HFF-Myc (cell line): ENCODE measurements at regions not wholly inside any gene's neighbourhood (a gene's known extent, or its start where the extent isn't known, plus 50 kb on each side); places are given as distances from the start of the nearest gene placed in this dataset.

Experiments
- DNase-seq: peaks from one replicate; pipeline ENCODE4 v3.0.0-alpha.2; 2011; ENCODE audit warnings: low read depth; ENCODE audit errors: extremely low read depth
- H3K4me3 ChIP-seq: replicated peaks from 2 replicates; pipeline ENCODE4 v1.5.1; 2011; ENCODE audit warnings: low read depth, mild to moderate bottlenecking, control low read depth, low read length
- TF ChIP-seq, protein P1 (sequence below): IDR thresholded peaks from 2 replicates; pipeline ENCODE4 v1.5.1; 2012; ENCODE audit warnings: mild to moderate bottlenecking, low read depth, low read length, control low read depth; ENCODE audit errors: missing control alignments

DNA sequence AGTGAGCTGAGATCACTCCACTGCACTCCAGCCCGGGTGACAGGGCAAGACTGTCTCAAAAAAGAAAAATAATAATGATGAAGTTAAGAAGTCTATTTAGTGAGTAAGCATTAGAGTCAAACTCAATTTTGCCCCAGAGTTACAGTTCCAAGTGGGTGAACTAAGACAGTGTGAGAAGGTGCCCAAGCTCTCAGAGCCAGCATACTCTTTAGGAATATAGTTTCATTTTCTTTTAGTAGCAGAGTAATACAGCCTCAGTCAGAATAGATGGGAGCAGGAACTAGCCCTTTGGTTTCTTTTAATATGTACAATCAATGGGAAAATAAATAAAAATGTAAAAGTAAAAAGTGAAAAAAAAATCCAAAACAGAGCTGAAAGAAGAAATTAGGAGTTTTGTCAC is 87.0 kb upstream of the ADGRF1 start:
- no peak overlapping the region for H3K4me3 ChIP-seq
- TF ChIP-seq, protein P1, sequence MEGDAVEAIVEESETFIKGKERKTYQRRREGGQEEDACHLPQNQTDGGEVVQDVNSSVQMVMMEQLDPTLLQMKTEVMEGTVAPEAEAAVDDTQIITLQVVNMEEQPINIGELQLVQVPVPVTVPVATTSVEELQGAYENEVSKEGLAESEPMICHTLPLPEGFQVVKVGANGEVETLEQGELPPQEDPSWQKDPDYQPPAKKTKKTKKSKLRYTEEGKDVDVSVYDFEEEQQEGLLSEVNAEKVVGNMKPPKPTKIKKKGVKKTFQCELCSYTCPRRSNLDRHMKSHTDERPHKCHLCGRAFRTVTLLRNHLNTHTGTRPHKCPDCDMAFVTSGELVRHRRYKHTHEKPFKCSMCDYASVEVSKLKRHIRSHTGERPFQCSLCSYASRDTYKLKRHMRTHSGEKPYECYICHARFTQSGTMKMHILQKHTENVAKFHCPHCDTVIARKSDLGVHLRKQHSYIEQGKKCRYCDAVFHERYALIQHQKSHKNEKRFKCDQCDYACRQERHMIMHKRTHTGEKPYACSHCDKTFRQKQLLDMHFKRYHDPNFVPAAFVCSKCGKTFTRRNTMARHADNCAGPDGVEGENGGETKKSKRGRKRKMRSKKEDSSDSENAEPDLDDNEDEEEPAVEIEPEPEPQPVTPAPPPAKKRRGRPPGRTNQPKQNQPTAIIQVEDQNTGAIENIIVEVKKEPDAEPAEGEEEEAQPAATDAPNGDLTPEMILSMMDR: no peak
- no peak for DNase-seq

DNA sequence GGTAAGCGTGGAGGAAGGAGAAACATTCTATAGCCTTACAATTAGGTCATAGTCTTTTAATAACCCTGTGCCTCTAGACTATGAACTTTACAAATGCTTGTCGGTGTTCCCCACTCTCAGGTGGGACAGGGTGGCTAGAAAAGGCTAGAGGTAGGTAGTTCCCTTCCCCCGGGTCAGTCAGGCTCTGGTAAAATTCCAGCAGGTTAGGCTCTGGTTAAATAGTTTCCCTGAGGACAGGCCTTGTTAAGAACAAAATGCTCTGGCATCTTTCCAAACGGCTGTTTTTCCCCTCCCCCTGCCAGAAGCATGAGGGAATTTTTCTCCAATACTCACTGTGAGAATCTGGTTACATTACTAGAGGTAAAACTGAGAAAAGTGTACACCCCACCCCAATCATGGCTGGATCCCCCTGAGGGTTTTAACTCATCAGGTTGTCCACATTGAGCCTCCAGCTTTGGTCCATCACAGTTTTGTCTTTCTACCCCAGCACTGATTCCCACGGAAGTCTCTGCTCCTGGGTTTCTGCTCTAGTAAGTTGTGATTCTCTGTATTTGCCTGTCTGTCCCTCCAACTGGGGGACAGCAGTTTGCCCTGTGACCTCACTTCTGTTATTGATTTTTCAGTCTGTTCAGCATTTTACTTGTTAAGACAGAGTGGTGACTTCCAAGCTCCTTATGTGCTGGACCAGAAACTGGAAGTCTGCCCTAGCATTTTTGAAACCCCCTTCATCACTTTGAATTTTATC is 84.7 kb upstream of the ADGRF1 start:
- no peak overlapping the region for H3K4me3 ChIP-seq
- no peak for DNase-seq
- TF ChIP-seq, protein P1: no peak

DNA sequence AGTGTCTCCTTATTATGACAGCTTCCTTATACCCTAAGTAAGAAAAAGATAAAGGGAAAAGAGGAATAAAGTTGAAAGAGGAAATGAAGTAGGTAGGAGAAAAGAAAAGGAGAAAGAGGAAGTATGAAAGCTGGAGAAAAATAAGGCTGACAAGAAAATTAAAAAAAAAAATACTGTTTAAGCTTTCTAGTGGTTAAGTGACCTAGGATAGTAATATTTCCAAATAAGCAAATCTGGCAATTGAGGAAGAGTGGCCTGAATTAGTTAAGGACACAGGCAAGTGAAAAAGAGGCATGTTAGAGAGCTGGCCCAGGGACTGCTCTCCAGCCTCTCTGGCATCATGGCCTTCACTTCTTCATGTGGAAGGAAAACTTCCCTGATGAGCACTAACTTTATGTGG is 76.5 kb upstream of the ADGRF1 start:
- H3K4me3 ChIP-seq: no peak overlapping the region
- no peak for DNase-seq
- TF ChIP-seq, protein P1: no peak

DNA sequence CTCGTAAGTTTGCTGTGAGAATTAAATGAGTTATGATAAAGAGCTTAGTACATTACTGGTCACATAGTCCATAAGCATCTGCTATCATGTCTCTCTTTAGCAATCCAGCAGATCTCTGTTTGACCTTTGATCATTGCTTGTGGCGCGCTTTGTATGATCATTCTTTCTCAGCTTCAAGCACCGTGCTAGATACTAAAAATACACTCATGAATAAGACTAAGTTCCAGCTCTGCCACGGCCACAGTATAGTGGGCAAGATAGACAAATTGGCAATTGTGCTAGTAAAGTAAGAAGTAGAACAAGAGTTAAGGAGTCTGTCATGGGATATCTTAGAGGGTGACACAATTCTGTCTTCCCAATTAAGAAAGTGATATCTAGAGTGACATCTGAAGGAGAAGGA is 75.2 kb upstream of the ADGRF1 start:
- H3K4me3 ChIP-seq: no peak overlapping the region
- TF ChIP-seq, protein P1: no peak
- no peak for DNase-seq

DNA sequence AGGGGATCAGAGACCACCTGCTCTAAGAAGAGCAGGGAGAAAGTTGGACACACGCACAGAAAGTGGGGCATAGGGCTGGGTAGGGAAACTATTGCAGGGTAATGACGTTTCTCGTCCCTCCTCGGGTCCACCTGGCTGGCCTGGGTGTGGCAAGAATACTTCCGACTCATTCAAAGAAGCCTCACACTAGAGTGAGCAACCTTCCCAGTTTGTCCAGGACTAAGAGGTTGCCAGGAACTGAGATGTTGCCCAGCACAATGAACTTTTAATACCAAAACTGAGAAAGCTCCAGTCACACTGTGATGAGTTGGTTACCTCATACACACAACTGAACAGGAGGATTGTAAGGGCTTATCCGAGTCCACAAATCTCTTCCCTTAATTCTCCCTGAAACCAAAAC is 74.5 kb upstream of the ADGRF1 start:
- TF ChIP-seq, protein P1: no peak

DNA sequence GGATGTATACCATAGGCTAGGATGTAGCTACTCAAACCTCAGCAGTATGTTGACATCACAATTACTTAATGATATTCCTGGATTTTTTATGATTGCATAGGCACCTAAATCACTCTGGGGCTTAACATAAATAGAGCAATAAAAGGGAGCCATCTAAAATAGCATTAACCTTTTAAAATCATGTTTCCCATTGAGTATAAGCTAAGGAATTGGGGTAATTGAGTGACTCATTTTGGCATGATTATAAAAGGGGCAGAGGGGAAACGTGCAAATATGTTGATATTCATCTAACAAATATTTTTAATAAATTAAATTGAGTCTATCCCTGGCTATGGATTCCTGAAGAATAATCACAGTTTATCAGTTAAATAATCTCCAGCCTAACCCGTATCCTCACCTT is 74.0 kb upstream of the ADGRF1 start:
- TF ChIP-seq, protein P1: no peak
- no peak overlapping the region for H3K4me3 ChIP-seq

More for the DNA sequence above, 74.5 kb upstream of the ADGRF1 start:
- H3K4me3 ChIP-seq: no peak overlapping the region
- no peak for DNase-seq

DNA sequence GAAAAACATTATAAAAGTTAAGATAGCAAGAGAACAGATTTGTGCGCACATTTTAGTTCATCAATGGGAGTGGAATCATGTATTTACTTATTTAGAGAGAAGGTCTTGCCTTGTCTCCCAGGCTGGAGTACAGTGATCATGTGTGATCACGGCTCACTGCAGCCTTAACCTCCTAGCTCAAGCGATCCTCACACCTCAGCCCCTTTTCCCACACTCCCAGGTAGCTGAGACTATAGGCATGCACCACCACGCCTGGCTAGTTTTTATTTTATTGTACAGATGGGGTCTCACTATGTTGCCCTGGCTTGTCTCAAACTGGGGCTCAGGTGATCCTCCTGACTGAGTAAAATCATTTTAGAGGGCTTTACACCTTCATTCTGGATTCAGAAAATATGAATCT is 72.3 kb upstream of the ADGRF1 start:
- H3K4me3 ChIP-seq: no peak overlapping the region
- no peak for DNase-seq
- TF ChIP-seq, protein P1: no peak

More for the DNA sequence above, 74.0 kb upstream of the ADGRF1 start:
- no peak for DNase-seq
